Activated CD4-positive, alpha-beta memory T cell treated with anti-CD3 and anti-CD28 coated beads, Interleukin-2, amount 10 ng/mL, durations not matched to agents 7 days and 5 days (primary cell): ENCODE measurements at regions not wholly inside any gene's neighbourhood (a gene's known extent, or its start where the extent isn't known, plus 50 kb on each side); places are given as distances from the start of the nearest gene placed in this dataset.
A peak's percentile ranks its signal among the peaks of the same experiment; 100 is the strongest.
"Not testable (repeated sequence)": the region's sequence is repeated elsewhere in the genome, so short reads cannot be mapped to it uniquely, and the experiment has no call there.

Experiments used
- CTCF ChIA-PET: fragments of 350-600 bp; sonication (Branson Sonifier 250); formaldehyde crosslinking; loops from one replicate; lab custom pipeline; 2021; ENCODE audit warnings: antibody characterized with exemption, inconsistent platforms; lab: Charles Lee
- POLR2A ChIA-PET: fragments of 350-600 bp; sonication (Branson Sonifier 250); formaldehyde crosslinking; loops from one replicate; lab custom pipeline; 2021; ENCODE audit warnings: antibody characterized with exemption; lab: Charles Lee
- DNase-seq: peaks from one replicate; pipeline ENCODE4 v3.0.0-alpha.2; 2020
- H3K27ac Mint-ChIP-seq: one replicate; pipeline ENCODE4 v1.8.0; 2021; ENCODE audit warnings: mild to moderate bottlenecking, mixed read lengths
- H3K27me3 Mint-ChIP-seq: one replicate; pipeline ENCODE4 v1.8.0; 2021; ENCODE audit warnings: mixed read lengths
- H3K36me3 Mint-ChIP-seq: one replicate; pipeline ENCODE4 v1.8.0; 2021; ENCODE audit warnings: low read depth, mixed read lengths
- H3K4me1 Mint-ChIP-seq: one replicate; pipeline ENCODE4 v1.8.0; 2021; ENCODE audit warnings: mixed read lengths
- H3K4me3 Mint-ChIP-seq: one replicate; pipeline ENCODE4 v1.8.0; 2021; ENCODE audit warnings: mild to moderate bottlenecking, mixed read lengths
- H3K9me3 Mint-ChIP-seq: one replicate; pipeline ENCODE4 v1.8.0; 2021; ENCODE audit warnings: mixed read lengths

DNA sequence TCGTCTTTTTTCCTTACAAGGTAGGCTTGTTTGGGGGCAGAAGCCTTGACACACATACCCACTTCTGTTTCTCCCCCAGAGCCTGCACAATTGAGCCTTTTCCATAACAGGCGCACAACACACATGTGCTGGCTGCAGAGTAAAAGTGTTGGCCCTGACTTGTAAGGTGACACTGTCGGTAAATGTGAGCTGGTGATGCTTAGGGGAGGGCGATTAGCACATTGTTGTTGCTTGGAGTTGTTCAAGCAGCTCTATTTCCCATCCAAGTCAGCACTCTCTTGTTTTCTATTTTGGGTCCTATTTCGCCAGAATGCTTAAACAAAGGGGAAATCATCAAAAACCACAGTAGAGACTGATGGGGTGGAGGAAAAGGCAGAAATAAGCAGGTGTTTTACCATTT lies 51.9 kb upstream of the PTPRJ start:
- no peak overlapping the region for H3K27ac Mint-ChIP-seq
- H3K4me3 Mint-ChIP-seq: no peak overlapping the region
- ChIA-PET CTCF (no interaction called here), POLR2A (no interaction called here)
- H3K27me3 Mint-ChIP-seq: no peaks in the 10 kb centered on the region
- H3K36me3 Mint-ChIP-seq: no peaks in the 10 kb centered on the region
- no peaks in the 10 kb centered on the region for H3K9me3 Mint-ChIP-seq
- H3K4me1 Mint-ChIP-seq: peaks cover 21% of the 10 kb centered on the region
- DNase-seq: no peak

DNA sequence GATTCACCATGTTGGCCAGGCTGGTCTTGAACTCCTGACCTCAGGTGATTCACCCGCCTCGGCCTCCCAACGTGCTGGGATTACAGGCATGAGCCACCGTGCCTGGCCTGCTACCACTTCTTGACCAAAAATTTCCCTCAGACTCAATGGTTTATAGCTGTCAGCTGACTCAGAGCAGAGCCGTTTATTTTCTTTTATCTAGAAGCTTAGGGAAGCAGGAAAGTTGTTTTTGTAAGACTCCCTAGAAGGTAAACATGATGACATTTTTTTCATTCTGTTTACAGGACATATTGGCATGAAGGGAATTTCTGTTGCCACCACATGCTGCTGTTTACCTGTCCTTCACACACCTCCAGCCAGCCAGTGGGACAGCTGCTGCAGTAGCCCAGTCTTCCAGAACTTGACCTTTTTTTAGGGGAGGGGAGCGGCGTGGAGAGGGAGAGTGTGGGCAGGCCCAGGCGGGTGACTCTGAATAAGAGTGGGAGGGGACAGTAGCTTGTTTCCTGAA lies 56.1 kb upstream of the PTPRJ start:
- H3K27me3 Mint-ChIP-seq: no peaks in the 10 kb centered on the region
- no peak for DNase-seq
- ChIA-PET CTCF (interaction anchor here (0.8 to 5.2 kb wide), 2 partner anchors 9 to 37 kb away, joined by 3 to 40 read pairs; no protein-coding TSS in a partner anchor), POLR2A (no interaction called here)
- H3K4me3 Mint-ChIP-seq: no peak overlapping the region
- H3K27ac Mint-ChIP-seq: no peak overlapping the region
- H3K9me3 Mint-ChIP-seq: no peaks in the 10 kb centered on the region
- H3K4me1 Mint-ChIP-seq: peaks cover 41% of the 10 kb centered on the region
- H3K36me3 Mint-ChIP-seq: no peaks in the 10 kb centered on the region

DNA sequence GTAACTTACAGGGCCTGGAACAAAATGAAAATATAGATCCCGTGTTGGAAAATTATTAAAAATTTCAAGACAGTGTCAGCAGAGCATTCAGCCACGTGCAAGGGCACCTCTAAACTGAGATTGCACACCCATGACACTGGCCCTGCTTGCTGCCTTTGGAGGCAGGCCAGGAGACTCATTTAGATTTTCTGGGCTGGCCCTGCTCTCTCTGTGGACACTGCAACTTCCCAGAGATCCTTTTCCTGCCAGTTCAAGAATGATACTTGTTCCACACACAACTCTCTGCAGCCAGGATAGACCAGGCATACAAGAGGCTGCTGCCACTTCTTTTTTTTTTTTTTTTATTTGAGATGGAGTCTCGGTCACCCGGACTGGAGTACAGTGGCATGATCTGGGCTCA lies 56.7 kb upstream of the PTPRJ start:
- Mint-ChIP-seq H3K36me3 (no peaks in the 10 kb centered on the region), H3K4me1 (peaks cover 45% of the 10 kb centered on the region), H3K4me3 (no peak overlapping the region), H3K9me3 (no peaks in the 10 kb centered on the region), H3K27ac (no peak overlapping the region), H3K27me3 (no peaks in the 10 kb centered on the region)
- POLR2A ChIA-PET: no interaction called here
- CTCF ChIA-PET: interaction anchor here (0.8 to 5.2 kb wide), 2 partner anchors 10 to 37 kb away, joined by 3 to 40 read pairs; no protein-coding TSS in a partner anchor
- DNase-seq: no peak

DNA sequence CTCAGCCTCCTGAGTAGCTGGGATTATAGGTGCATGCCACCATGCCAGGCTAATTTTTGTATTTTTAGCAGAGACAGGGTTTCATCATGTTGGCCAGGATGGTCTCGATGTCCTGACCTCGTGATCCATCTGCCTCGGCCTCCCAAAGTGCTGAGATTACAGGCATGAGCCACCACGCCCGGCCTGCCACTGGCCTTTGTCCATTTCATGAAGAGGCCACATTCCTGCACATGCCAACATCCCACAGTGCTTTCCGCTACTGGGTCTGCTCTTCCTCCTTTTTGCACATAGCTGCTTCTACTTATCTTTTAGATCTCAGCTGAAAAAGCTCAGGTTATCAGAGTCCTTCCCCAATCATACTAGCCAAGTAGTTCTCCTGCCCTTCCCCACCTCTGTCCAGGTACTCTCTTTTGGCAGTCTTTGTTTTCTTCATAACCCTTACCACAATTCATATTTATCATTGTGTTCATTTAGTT lies 59.2 kb upstream of the PTPRJ start:
- not testable (repeated sequence) for H3K4me3 Mint-ChIP-seq, H3K36me3 Mint-ChIP-seq, H3K9me3 Mint-ChIP-seq, DNase-seq, H3K27me3 Mint-ChIP-seq
- Mint-ChIP-seq H3K27ac (peak overlapping the region; percentile 48), H3K4me1 (peaks cover 51% of the 10 kb centered on the region)
- ChIA-PET POLR2A (interaction anchor here (0.6 to 2.3 kb wide), 7 partner anchors 13 to 196 kb away, joined by 3 to 10 read pairs (median 5); partner anchors contain the start of gene NUP160), CTCF (interaction anchor here (1.0 to 5.2 kb wide), 5 partner anchors 12 to 189 kb away, joined by 3 to 40 read pairs (median 7); no protein-coding TSS in a partner anchor)

DNA sequence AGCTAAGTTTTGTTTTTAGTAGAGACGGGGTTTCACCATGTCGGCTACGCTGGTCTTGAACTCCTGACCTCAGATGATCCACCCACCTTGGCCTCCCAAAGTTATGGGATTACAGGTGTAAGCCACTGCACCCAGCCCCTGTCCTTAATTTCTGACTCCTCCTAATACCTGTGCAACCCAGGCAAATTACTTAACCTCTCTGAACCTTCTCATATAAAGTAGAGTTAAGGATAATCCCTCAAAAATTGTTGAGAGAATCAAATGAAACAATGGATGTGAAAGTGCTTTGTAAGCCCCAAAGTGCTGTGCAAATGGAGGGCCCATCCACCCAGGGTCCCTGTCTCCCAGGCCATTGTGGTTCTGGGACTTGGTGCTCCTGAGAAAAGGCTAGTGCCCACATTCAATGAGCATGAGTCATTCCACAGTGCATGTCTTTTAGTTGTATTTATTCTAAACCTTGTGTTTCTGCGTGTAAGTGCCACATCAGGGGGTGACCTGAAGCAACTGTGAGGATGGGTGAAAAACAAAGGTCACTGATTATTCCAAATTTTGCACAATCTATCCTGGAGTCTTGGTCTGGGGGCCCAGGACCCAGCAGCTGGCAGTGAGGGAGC lies 61.4 kb upstream of the PTPRJ start:
- Mint-ChIP-seq H3K4me1 (peaks cover 63% of the 10 kb centered on the region), H3K9me3 (no peaks in the 10 kb centered on the region), H3K27ac (no peak overlapping the region), H3K4me3 (no peak overlapping the region), H3K36me3 (no peaks in the 10 kb centered on the region), H3K27me3 (no peaks in the 10 kb centered on the region)
- CTCF ChIA-PET: interaction anchor here (1.6 to 2.8 kb wide), 2 partner anchors 12 to 16 kb away, joined by 7 to 9 read pairs; no protein-coding TSS in a partner anchor
- no peak for DNase-seq
- POLR2A ChIA-PET: interaction anchor here (1.7 to 2.3 kb wide), 3 partner anchors 11 to 36 kb away, joined by 4 to 10 read pairs (median 8); no protein-coding TSS in a partner anchor

DNA sequence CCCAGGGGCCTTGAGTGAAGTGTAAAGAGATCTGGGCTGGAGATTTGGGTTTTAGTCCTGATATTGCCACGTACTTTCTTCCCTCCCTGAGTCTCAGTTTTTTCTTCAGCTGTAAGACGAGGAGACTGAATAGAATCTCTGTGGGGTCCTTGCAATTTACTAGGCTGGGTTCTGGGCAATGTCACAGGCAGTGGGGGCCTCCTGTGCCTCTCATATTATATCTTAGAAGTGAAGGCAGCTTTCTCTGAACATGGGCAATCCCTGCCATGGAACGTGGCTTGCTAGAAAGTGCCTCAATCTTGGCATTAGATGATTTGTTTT lies 62.0 kb upstream of the PTPRJ start:
- CTCF ChIA-PET: interaction anchor here (1.6 to 2.8 kb wide), 2 partner anchors 11 to 16 kb away, joined by 7 to 9 read pairs; no protein-coding TSS in a partner anchor
- H3K27ac Mint-ChIP-seq: no peak overlapping the region
- no peak overlapping the region for H3K4me3 Mint-ChIP-seq
- no peaks in the 10 kb centered on the region for H3K9me3 Mint-ChIP-seq
- peaks cover 63% of the 10 kb centered on the region for H3K4me1 Mint-ChIP-seq
- POLR2A ChIA-PET: no interaction called here
- no peaks in the 10 kb centered on the region for H3K36me3 Mint-ChIP-seq
- no peaks in the 10 kb centered on the region for H3K27me3 Mint-ChIP-seq
- DNase-seq: no peak

DNA sequence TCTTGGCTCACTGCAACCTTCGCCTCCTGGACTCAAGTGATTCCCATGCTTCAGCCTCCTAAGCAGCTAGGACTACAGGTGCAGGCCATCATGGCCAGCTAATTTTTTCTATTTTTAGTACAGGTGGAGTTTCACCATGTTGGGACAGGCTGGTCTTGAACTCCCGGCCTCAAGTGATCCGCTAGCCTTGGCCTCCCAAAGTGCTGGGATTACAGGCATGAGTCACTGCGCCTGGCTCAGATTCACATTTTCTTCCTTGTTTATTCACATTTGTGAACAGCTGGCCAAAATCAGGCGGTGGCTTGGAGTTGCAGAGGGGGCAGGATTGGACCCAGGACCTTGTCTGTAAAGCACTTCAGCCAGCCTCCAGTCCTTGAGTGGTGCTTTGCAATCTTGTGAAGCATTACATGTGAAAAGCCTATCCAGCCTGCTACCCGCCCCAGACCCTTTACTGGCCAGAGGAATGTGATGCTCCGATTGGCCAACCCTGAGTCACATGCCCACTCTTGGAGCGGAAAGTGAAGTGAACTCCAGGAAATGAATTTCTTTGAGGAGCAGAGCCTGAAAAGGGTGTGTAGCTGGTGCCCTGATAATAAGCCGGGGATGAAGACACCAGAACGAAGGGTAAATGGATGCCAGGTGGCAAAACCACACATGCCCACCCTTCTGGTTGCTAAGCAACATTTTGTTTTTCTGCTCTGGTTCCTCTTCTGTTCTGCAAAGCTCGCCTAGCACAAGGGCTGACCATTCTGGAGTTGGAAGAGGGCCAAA lies 62.6 kb upstream of the PTPRJ start:
- H3K9me3 Mint-ChIP-seq: no peaks in the 10 kb centered on the region
- no peaks in the 10 kb centered on the region for H3K27me3 Mint-ChIP-seq
- ChIA-PET POLR2A (no interaction called here), CTCF (interaction anchor here (1.6 to 2.8 kb wide), 2 partner anchors 10 to 17 kb away, joined by 7 to 9 read pairs; no protein-coding TSS in a partner anchor)
- H3K4me3 Mint-ChIP-seq: no peak overlapping the region
- no peak overlapping the region for H3K27ac Mint-ChIP-seq
- no peaks in the 10 kb centered on the region for H3K36me3 Mint-ChIP-seq
- DNase-seq: no peak
- H3K4me1 Mint-ChIP-seq: peaks cover 63% of the 10 kb centered on the region

DNA sequence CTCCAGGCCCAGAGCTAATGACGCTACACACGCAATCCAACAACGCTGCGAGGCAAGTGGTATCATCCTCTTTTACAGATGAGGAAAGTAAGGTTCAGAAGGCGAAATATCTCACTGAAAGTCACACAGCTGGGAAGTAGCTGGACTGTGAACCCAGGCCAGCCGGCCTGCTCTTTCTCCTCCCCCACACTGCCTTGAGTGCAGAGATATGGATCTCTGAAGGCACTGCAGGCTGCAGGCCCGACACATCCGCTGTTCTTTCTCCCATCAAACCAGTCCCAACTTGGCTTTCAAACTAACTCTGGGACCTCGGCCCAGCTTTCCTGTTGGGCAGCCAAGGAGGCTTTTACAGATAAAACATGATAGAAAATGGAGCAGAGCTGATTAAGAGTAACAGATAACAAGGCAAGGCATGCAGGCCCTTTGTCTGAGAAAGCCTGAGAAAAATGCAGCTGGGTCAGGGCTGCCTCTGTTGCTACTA lies 64.0 kb upstream of the PTPRJ start:
- Mint-ChIP-seq H3K4me1 (peaks cover 64% of the 10 kb centered on the region), H3K4me3 (no peak overlapping the region), H3K9me3 (no peaks in the 10 kb centered on the region), H3K36me3 (no peaks in the 10 kb centered on the region), H3K27me3 (no peaks in the 10 kb centered on the region), H3K27ac (no peak overlapping the region)
- ChIA-PET CTCF (interaction anchor here (0.6 kb wide), 1 partner anchor 47 kb away, joined by 4 read pairs; no protein-coding TSS in a partner anchor), POLR2A (interaction anchor here (0.6 kb wide), 1 partner anchor 95 kb away, joined by 3 read pairs; no protein-coding TSS in a partner anchor)
- no peak for DNase-seq

DNA sequence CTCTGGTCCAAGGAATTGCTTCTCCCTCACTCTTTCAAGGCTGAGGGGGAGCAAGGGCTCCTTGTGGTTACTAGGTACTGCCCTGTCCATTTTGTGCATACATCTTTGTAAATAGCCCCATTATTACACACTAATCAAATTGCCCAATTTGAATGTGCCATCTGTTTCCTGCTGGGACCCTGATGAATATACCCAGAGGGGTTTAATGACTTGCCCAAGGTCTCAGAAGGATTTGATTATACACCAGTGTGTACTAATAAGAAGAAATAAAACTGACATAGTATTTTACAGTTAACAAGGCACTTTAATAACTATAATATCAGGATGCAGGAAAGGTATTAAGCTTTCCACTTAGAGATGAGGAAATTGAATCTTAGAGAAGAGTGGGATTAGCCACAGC lies 64.6 kb upstream of the PTPRJ start:
- Mint-ChIP-seq H3K4me3 (no peak overlapping the region), H3K9me3 (no peaks in the 10 kb centered on the region), H3K4me1 (peaks cover 57% of the 10 kb centered on the region), H3K36me3 (no peaks in the 10 kb centered on the region), H3K27ac (peak overlapping the region; percentile 14), H3K27me3 (no peaks in the 10 kb centered on the region)
- CTCF ChIA-PET: interaction anchor here (0.6 kb wide), 1 partner anchor 48 kb away, joined by 4 read pairs; no protein-coding TSS in a partner anchor
- POLR2A ChIA-PET: no interaction called here
- DNase-seq: no peak

DNA sequence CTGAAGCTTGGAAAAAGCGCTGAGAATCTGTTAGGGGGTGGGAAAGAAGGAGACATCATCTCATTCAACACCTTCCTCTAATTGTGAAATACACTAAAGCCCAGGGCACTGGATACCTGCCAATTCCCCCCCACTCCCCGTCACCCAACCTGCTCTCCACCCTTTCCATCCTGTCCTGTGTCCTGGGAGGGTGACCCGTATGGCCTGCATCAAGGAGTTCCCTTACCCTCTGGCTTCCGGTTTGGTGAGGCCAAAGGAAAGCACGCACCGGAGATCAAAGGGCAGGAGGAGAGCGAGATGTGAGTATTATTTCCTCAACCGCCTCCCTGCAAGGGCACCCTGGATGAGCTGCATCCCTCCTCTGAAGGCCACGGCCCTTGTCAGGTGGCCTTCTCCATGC lies 65.0 kb upstream of the PTPRJ start:
- peak; percentile 28 for DNase-seq
- no peaks in the 10 kb centered on the region for H3K36me3 Mint-ChIP-seq
- no peaks in the 10 kb centered on the region for H3K9me3 Mint-ChIP-seq
- H3K27me3 Mint-ChIP-seq: no peaks in the 10 kb centered on the region
- peak overlapping the region; percentile 14 for H3K27ac Mint-ChIP-seq
- peaks cover 53% of the 10 kb centered on the region for H3K4me1 Mint-ChIP-seq
- no peak overlapping the region for H3K4me3 Mint-ChIP-seq
- POLR2A ChIA-PET: no interaction called here
- CTCF ChIA-PET: no interaction called here

DNA sequence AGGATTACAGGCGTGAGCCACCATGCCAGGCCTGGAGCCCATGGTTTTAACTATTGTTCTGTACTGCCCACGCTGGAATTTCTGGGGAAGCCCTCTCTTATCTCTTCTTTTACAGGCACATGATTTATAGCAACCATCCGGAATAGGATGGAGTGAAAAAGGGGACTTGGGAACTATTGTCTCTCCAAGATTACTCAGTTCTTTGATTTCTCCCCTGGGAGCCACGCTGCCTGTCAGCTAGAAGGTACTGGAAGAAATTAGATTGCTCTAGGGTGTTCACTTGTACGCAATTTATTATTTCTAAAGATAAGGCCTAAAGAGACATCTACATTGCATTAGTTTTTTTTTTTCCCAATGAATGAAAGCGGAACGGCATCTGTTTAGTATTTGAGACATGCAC lies 65.6 kb upstream of the PTPRJ start:
- Mint-ChIP-seq H3K4me1 (peaks cover 47% of the 10 kb centered on the region), H3K36me3 (no peaks in the 10 kb centered on the region)
- DNase-seq: no peak

DNA sequence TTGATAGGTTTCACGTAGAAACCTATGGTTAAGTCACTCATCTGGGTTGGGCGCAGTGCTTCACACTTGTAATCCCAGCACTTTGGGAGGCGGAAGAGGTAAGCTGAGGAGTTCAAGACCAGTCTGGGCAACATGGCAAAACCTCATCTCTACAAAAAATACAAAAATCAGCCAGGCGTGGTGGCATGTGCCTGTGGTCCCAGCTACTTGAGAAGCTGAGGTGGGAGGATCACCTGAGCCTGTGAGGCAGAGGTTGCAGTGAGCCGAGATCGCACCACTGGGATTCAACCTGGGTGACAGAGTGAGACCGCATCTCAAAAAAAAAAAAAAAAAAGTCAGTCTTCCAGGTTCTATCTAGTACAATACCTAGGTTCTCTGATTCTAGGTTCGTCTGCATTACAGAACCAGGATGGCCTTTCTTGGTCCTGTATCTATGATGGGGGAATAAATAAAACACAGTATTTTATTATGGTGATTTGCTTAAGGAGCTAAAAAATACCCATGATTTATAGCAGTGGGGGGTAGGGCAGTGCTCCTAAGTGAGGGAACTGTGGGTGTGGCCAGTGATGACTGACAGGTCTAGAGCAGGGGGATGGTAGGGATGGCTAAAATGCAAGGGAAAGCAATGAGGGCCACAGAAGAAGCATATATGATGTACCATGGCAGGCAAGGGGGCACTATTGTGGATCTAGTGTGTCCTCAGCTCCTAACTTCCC lies 65.5 kb upstream of the NUP160 start:
- Mint-ChIP-seq H3K4me1 (peaks cover 36% of the 10 kb centered on the region), H3K9me3 (no peaks in the 10 kb centered on the region), H3K4me3 (no peak overlapping the region), H3K27me3 (no peaks in the 10 kb centered on the region), H3K27ac (no peak overlapping the region), H3K36me3 (no peaks in the 10 kb centered on the region)
- ChIA-PET POLR2A (interaction anchor here (1.0 kb wide), 1 partner anchor 60 kb away, joined by 3 read pairs; no protein-coding TSS in a partner anchor), CTCF (no interaction called here)
- DNase-seq: no peak

More for the DNA sequence above, 65.6 kb upstream of the PTPRJ start:
- no peaks in the 10 kb centered on the region for H3K9me3 Mint-ChIP-seq
- H3K27ac Mint-ChIP-seq: no peak overlapping the region
- ChIA-PET POLR2A (no interaction called here), CTCF (no interaction called here)
- no peak overlapping the region for H3K4me3 Mint-ChIP-seq
- H3K27me3 Mint-ChIP-seq: no peaks in the 10 kb centered on the region
